ENCODE measurements at regions not wholly inside any gene's neighbourhood (a gene's known extent, or its start where the extent isn't known, plus 50 kb on each side); places are given as distances from the start of the nearest gene placed in this dataset.

- DNase-seq (ENCODE audit: low read depth, low spot score) = no peak
- no peak overlapping the region for H3K27ac Mint-ChIP-seq (ENCODE audit: unreplicated experiment)
- no peaks in the 10 kb centered on the region for H3K27me3 Mint-ChIP-seq (ENCODE audit: low read depth)
- H3K4me3 Mint-ChIP-seq = no peak overlapping the region
- H3K36me3 Mint-ChIP-seq (ENCODE audit: low read depth) = peaks cover 39% of the 10 kb centered on the region
- no peaks in the 10 kb centered on the region for H3K4me1 Mint-ChIP-seq
- peaks cover 20% of the 10 kb centered on the region for H3K9me3 Mint-ChIP-seq
- TF ChIP-seq, protein P1, sequence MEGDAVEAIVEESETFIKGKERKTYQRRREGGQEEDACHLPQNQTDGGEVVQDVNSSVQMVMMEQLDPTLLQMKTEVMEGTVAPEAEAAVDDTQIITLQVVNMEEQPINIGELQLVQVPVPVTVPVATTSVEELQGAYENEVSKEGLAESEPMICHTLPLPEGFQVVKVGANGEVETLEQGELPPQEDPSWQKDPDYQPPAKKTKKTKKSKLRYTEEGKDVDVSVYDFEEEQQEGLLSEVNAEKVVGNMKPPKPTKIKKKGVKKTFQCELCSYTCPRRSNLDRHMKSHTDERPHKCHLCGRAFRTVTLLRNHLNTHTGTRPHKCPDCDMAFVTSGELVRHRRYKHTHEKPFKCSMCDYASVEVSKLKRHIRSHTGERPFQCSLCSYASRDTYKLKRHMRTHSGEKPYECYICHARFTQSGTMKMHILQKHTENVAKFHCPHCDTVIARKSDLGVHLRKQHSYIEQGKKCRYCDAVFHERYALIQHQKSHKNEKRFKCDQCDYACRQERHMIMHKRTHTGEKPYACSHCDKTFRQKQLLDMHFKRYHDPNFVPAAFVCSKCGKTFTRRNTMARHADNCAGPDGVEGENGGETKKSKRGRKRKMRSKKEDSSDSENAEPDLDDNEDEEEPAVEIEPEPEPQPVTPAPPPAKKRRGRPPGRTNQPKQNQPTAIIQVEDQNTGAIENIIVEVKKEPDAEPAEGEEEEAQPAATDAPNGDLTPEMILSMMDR (conservative IDR thresholded peaks at IDR 0.05) = no peak
Observed at GRCh38 chr12:24387381-24387780, 437.9 kb upstream of the SOX5 start.

DNA sequence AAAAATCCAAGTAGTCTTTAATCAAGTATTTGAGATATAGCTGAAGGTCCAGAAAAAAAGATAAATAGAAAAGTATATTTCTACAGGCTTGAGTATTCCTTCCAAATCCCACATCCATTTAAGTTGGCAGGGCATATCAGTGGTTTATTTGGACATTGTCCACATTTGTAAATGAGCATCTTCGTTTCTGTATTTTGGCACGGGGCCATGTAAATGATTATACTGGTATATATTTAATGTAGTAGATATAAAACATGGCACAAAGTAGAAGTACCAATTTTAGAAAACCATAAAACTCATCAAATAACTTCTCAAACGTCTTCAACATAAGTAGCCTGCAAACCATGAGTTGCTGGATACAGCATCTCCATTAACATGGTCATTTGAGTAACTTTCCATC lies 437.4 kb upstream of the SOX5 start:
- TF ChIP-seq, protein P1 (conservative IDR thresholded peaks at IDR 0.05) = no peak
- DNase-seq (ENCODE audit: low read depth, low spot score) = no peak
- Mint-ChIP-seq H3K36me3 (ENCODE audit: low read depth) (peaks cover 37% of the 10 kb centered on the region), H3K27ac (ENCODE audit: unreplicated experiment) (no peak overlapping the region), H3K9me3 (peaks cover 19% of the 10 kb centered on the region), H3K4me3 (no peak overlapping the region), H3K27me3 (ENCODE audit: low read depth) (no peaks in the 10 kb centered on the region), H3K4me1 (no peaks in the 10 kb centered on the region)

- Mint-ChIP-seq H3K27ac (ENCODE audit: unreplicated experiment) (no peak overlapping the region), H3K9me3 (peaks cover 8% of the 10 kb centered on the region), H3K27me3 (ENCODE audit: low read depth) (no peaks in the 10 kb centered on the region)
Observed at GRCh38 chr12:24381790-24382189, 432.3 kb upstream of the SOX5 start.

DNA sequence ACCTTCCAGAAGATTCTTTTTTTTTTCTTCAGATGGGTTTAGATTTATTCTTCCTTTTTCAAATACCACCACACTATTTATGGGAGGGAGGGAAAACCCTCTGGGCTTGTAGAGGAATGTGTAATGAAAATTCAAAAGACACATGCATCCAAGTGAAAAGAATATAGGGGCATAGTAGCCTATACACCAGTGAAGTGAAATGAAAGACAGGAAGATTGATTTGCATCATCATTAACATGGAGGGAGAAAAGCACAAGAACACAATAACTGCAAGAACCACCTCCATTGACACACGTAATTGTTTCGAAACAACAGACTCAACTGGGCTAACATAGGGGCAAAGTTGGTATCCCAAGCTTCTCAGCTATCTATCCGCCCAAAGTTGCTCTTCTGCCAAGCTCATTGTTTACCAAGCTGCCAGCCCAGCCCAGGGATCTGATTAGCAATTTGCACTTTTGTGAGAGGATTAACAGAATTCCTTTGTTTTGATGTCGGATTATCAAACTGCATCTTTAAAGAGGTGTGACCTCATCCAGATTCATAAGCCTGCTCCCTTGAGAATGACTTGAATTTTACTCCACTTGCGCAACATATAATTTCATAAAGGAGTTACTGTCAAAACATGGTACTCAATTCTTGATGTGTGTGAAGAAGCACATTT lies 430.5 kb upstream of the SOX5 start:
- TF ChIP-seq, protein P1 (conservative IDR thresholded peaks at IDR 0.05) = no peak
- Mint-ChIP-seq H3K4me1 (peaks cover 42% of the 10 kb centered on the region), H3K27ac (ENCODE audit: unreplicated experiment) (peak overlapping the region; percentile 86), H3K27me3 (ENCODE audit: low read depth) (no peaks in the 10 kb centered on the region), H3K9me3 (peaks cover 13% of the 10 kb centered on the region), H3K36me3 (ENCODE audit: low read depth) (peaks cover 23% of the 10 kb centered on the region), H3K4me3 (peak overlapping the region; percentile 7)
- no peak for DNase-seq (ENCODE audit: low read depth, low spot score)

More at GRCh38 chr12:24381790-24382189, 432.3 kb upstream of the SOX5 start:
- no peak for DNase-seq (ENCODE audit: low read depth, low spot score)
- Mint-ChIP-seq H3K4me1 (peaks cover 35% of the 10 kb centered on the region), H3K4me3 (no peak overlapping the region), H3K36me3 (ENCODE audit: low read depth) (peaks cover 17% of the 10 kb centered on the region)
- TF ChIP-seq, protein P1 (conservative IDR thresholded peaks at IDR 0.05) = no peak

DNA sequence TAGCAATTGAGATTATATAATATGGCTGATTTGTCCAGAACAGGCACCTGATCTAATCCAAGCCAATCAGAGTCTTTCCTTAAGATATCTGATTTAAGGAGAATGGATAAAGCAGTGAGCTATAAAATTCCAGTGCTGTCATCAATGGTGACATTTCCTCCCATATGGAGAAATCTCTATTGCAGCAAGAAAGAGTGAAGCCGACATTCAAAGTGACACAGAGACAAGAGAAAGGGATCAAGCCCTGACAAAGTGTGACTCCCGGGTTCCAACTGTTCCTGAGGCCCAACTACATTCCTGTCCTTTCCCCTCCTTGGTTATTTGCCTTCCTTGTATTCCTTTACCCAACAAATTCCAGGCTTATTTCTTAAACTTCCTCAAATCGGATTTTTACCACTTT lies 430.0 kb upstream of the SOX5 start:
- Mint-ChIP-seq H3K27ac (ENCODE audit: unreplicated experiment) (peak overlapping the region; percentile 86), H3K4me1 (peaks cover 42% of the 10 kb centered on the region), H3K27me3 (ENCODE audit: low read depth) (no peaks in the 10 kb centered on the region), H3K4me3 (peak overlapping the region; percentile 6), H3K36me3 (ENCODE audit: low read depth) (peaks cover 25% of the 10 kb centered on the region), H3K9me3 (peaks cover 13% of the 10 kb centered on the region)
- no peak for DNase-seq (ENCODE audit: low read depth, low spot score)
- TF ChIP-seq, protein P1 (conservative IDR thresholded peaks at IDR 0.05) = no peak
